Endothelial cell (in vitro differentiated cells): ENCODE measurements at regions not wholly inside any gene's neighbourhood (a gene's known extent, or its start where the extent isn't known, plus 50 kb on each side); places are given as distances from the start of the nearest gene placed in this dataset.

Source experiments
- DNase-seq: peaks from one replicate; pipeline ENCODE4 v3.0.0; 2021; ENCODE audit warnings: low spot score
- H3K27ac Mint-ChIP-seq: one replicate; pipeline ENCODE4 v1.8.0; 2021; ENCODE audit warnings: mixed read lengths, inconsistent platforms; ENCODE audit not compliant: unreplicated experiment
- H3K27me3 Mint-ChIP-seq: one replicate; pipeline ENCODE4 v1.8.0; 2021; ENCODE audit warnings: mild to moderate bottlenecking, moderate library complexity, mixed read lengths, inconsistent platforms; ENCODE audit not compliant: unreplicated experiment
- H3K36me3 Mint-ChIP-seq: one replicate; pipeline ENCODE4 v1.8.0; 2021; ENCODE audit warnings: mild to moderate bottlenecking, low read depth, mixed read lengths, inconsistent platforms; ENCODE audit not compliant: unreplicated experiment
- H3K4me1 Mint-ChIP-seq: one replicate; pipeline ENCODE4 v1.8.0; 2021; ENCODE audit warnings: mild to moderate bottlenecking, mixed read lengths, inconsistent platforms; ENCODE audit not compliant: unreplicated experiment
- H3K4me3 Mint-ChIP-seq: one replicate; pipeline ENCODE4 v1.8.0; 2021; ENCODE audit warnings: mild to moderate bottlenecking, mixed read lengths, inconsistent platforms; ENCODE audit not compliant: unreplicated experiment
- H3K9me3 Mint-ChIP-seq: one replicate; pipeline ENCODE4 v1.8.0; 2021; ENCODE audit warnings: mixed read lengths, inconsistent platforms; ENCODE audit not compliant: unreplicated experiment
- CTCF ChIP-seq: fragments of 200-600 bp; sonication (generic); IDR thresholded peaks from one replicate; pipeline ENCODE4 v1.5.0; 2021; ENCODE audit warnings: antibody characterized with exemption; ENCODE audit not compliant: unreplicated experiment

GRCh38 chr12:92056290-92056689, 89.4 kb downstream of the BTG1 start:
- Mint-ChIP-seq H3K4me1 (no peaks in the 10 kb centered on the region), H3K27me3 (no peaks in the 10 kb centered on the region), H3K36me3 (no peaks in the 10 kb centered on the region), H3K9me3 (no peaks in the 10 kb centered on the region), H3K27ac (no peak overlapping the region), H3K4me3 (no peak overlapping the region)
- no peak for TF ChIP-seq CTCF
- no peak for DNase-seq

- no peaks in the 10 kb centered on the region for H3K36me3 Mint-ChIP-seq
- no peak overlapping the region for H3K27ac Mint-ChIP-seq
- TF ChIP-seq CTCF: no peak
- H3K9me3 Mint-ChIP-seq: no peaks in the 10 kb centered on the region
- H3K4me3 Mint-ChIP-seq: no peak overlapping the region
- no peak for DNase-seq
- no peaks in the 10 kb centered on the region for H3K27me3 Mint-ChIP-seq
- no peaks in the 10 kb centered on the region for H3K4me1 Mint-ChIP-seq
These were observed 89.8 kb downstream of the BTG1 start for GRCh38 chr12:92055877-92056276.

- H3K27ac Mint-ChIP-seq: no peak overlapping the region
- no peaks in the 10 kb centered on the region for H3K27me3 Mint-ChIP-seq
- no peaks in the 10 kb centered on the region for H3K4me1 Mint-ChIP-seq
- no peaks in the 10 kb centered on the region for H3K9me3 Mint-ChIP-seq
- no peak for TF ChIP-seq CTCF
- DNase-seq: no peak
- H3K36me3 Mint-ChIP-seq: no peaks in the 10 kb centered on the region
- H3K4me3 Mint-ChIP-seq: no peak overlapping the region
These were observed 94.2 kb downstream of the BTG1 start for GRCh38 chr12:92051441-92051840.

- no peak for DNase-seq
- Mint-ChIP-seq H3K27ac (no peak overlapping the region), H3K4me3 (no peak overlapping the region), H3K9me3 (no peaks in the 10 kb centered on the region), H3K4me1 (no peaks in the 10 kb centered on the region), H3K36me3 (no peaks in the 10 kb centered on the region), H3K27me3 (no peaks in the 10 kb centered on the region)
- TF ChIP-seq CTCF: no peak
These were observed 96.2 kb downstream of the BTG1 start for GRCh38 chr12:92049403-92049802.

- H3K36me3 Mint-ChIP-seq: no peaks in the 10 kb centered on the region
- H3K9me3 Mint-ChIP-seq: no peaks in the 10 kb centered on the region
- no peaks in the 10 kb centered on the region for H3K4me1 Mint-ChIP-seq
- no peaks in the 10 kb centered on the region for H3K27me3 Mint-ChIP-seq
- no peak for TF ChIP-seq CTCF
- no peak overlapping the region for H3K4me3 Mint-ChIP-seq
- H3K27ac Mint-ChIP-seq: no peak overlapping the region
- DNase-seq: no peak
These were observed 98.2 kb downstream of the BTG1 start for GRCh38 chr12:92047393-92047826.
